B cell (primary cell): ENCODE measurements at regions not wholly inside any gene's neighbourhood (a gene's known extent, or its start where the extent isn't known, plus 50 kb on each side); places are given as distances from the start of the nearest gene placed in this dataset.

ENCODE experiments used
- ATAC-seq: fragments of 200-7000 bp; cut with Tn5 transposase; one replicate; pipeline ENCODE4 v1.10.0; 2021; ENCODE audit warnings: low read depth, mild to moderate bottlenecking, moderate number of reproducible peaks, moderate library complexity
- CTCF ChIA-PET: fragments of 350-600 bp; sonication (Branson Sonifier 250); formaldehyde crosslinking; loops from one replicate; lab custom pipeline; 2021; ENCODE audit warnings: antibody characterized with exemption, inconsistent platforms; lab: Charles Lee
- POLR2A ChIA-PET: fragments of 350-600 bp; sonication (Branson Sonifier 250); formaldehyde crosslinking; loops from one replicate; lab custom pipeline; 2021; ENCODE audit warnings: antibody characterized with exemption; lab: Charles Lee
- DNase-seq: peaks from one replicate; pipeline ENCODE4 v3.0.0; 2013
- H2AFZ ChIP-seq: 2 replicates; pipeline ENCODE4 v1.6.1; 2012; ENCODE audit warnings: mild to moderate bottlenecking, low read depth, low read length; ENCODE audit not compliant: insufficient read depth, poor library complexity, severe bottlenecking
- H3K27ac ChIP-seq, 2 donors: 1 replicate in 1 of 2; 2 replicates in 1 of 2; pipeline ENCODE4 v1.5.1; 2012 to 2013; ENCODE audit warnings: low read length in 2 of 2, mild to moderate bottlenecking in 2 of 2, moderate library complexity in 1 of 2
- H3K27me3 ChIP-seq, 4 experiments: fragments of 200-600 bp in 1 of 4; sonication (generic) in 1 of 4; replicated peaks in 1 of 4; 1 replicate in 2 of 4; 2 replicates in 2 of 4; pipeline versions ENCODE4 v1.6.1 to v1.7.0; 2013 to 2016; ENCODE audit warnings: low read length in 3 of 4, mild to moderate bottlenecking in 2 of 4, mixed read lengths in 1 of 4, moderate library complexity in 1 of 4; ENCODE audit not compliant: insufficient read depth in 4 of 4, control insufficient read depth in 3 of 4; ENCODE audit errors: control extremely low read depth in 1 of 4
- H3K36me3 ChIP-seq, 2 experiments: replicated peaks in 1 of 2; 1 replicate in 1 of 2; 2 replicates in 1 of 2; pipeline versions ENCODE4 v1.6.1 to v1.7.1; 2013; ENCODE audit warnings: low read length in 1 of 2; ENCODE audit not compliant: insufficient read depth in 2 of 2, control insufficient read depth in 1 of 2; ENCODE audit errors: control extremely low read depth in 1 of 2, extremely low read depth in 1 of 2
- H3K4me1 ChIP-seq, 2 donors: fragments of 200-600 bp in 1 of 2; sonication (generic) in 1 of 2; 1 replicate in 1 of 2; 2 replicates in 1 of 2; pipeline versions ENCODE4 v1.5.1 to v1.6.1; 2013 to 2017; ENCODE audit warnings: low read length in 2 of 2; ENCODE audit not compliant: control insufficient read depth in 2 of 2, insufficient read depth in 2 of 2
- H3K4me2 ChIP-seq: replicated peaks from 2 replicates; pipeline ENCODE3; 2012; ENCODE audit warnings: mild to moderate bottlenecking, low read depth, low read length; ENCODE audit not compliant: poor library complexity, severe bottlenecking
- H3K4me3 ChIP-seq, 5 experiments: fragments of 200-600 bp in 1 of 5; sonication (generic) in 1 of 5; 1 replicate in 3 of 5; 2 replicates in 2 of 5; pipeline versions ENCODE4 v1.5.1 to v1.7.0; 2011 to 2016; ENCODE audit warnings: low read length in 4 of 5, mild to moderate bottlenecking in 4 of 5, low read depth in 2 of 5, control low read depth in 1 of 5, moderate library complexity in 1 of 5; ENCODE audit not compliant: insufficient read depth in 1 of 5; ENCODE audit errors: control extremely low read depth in 1 of 5, extremely low read depth in 1 of 5
- H3K79me2 ChIP-seq: fragments of 200-600 bp; sonication (generic); one replicate; pipeline ENCODE4 v1.6.0; 2016; ENCODE audit warnings: low read length; ENCODE audit not compliant: control insufficient read depth, insufficient read depth
- H3K9ac ChIP-seq: fragments of 200-600 bp; sonication (generic); 2 replicates; pipeline ENCODE4 v1.6.1; 2017; ENCODE audit warnings: mild to moderate bottlenecking, low read length, moderate library complexity
- H3K9me3 ChIP-seq, 3 donors: one replicate each; pipeline versions ENCODE4 v1.6.1 to v1.7.1; 2013; ENCODE audit warnings: low read length in 2 of 3; ENCODE audit not compliant: control insufficient read depth in 2 of 3, insufficient read depth in 1 of 3; ENCODE audit errors: control extremely low read depth in 1 of 3
- H4K20me1 ChIP-seq: 2 replicates; pipeline ENCODE4 v1.6.0; 2012; ENCODE audit warnings: mild to moderate bottlenecking, low read length; ENCODE audit not compliant: insufficient read depth, control insufficient read depth, poor library complexity, severe bottlenecking
- H3K27ac Mint-ChIP-seq: one replicate; pipeline ENCODE4 v1.8.0; 2021; ENCODE audit warnings: mixed read lengths
- H3K27me3 Mint-ChIP-seq: one replicate; pipeline ENCODE4 v1.8.0; 2021; ENCODE audit warnings: mixed read lengths
- H3K4me1 Mint-ChIP-seq: one replicate; pipeline ENCODE4 v1.8.0; 2021; ENCODE audit warnings: mixed read lengths
- H3K4me3 Mint-ChIP-seq: one replicate; pipeline ENCODE4 v1.8.0; 2021; ENCODE audit warnings: mixed read lengths
- H3K9me3 Mint-ChIP-seq: one replicate; pipeline ENCODE4 v1.8.0; 2022; ENCODE audit warnings: mixed read lengths; ENCODE audit not compliant: insufficient read depth
- EZH2 ChIP-seq: IDR thresholded peaks from 2 replicates; pipeline ENCODE4 v1.6.1; 2012; ENCODE audit warnings: borderline replicate concordance, low read depth, mild to moderate bottlenecking, moderate library complexity, low read length; ENCODE audit not compliant: insufficient read depth, poor library complexity, severe bottlenecking
- WGBS: methylation state at CpG from one replicate; pipeline ENCODE4 v1.1.5; 2013; ENCODE audit warnings: missing lambda C conversion rate; ENCODE audit not compliant: insufficient coverage; 5-methylcytosine and 5-hydroxymethylcytosine counted together
- intact Hi-C: fragments of 100-400 bp; cut with micrococcal nuclease; formaldehyde crosslinking; loops from one replicate; pipeline ENCODE4 v1.10.0; 2022
- TF ChIP-seq, protein P1 (sequence below): fragments of 200-600 bp; IDR thresholded peaks from one replicate; pipeline ENCODE4 v1.8.0; 2022; ENCODE audit warnings: antibody characterized with exemption, mild to moderate bottlenecking

DNA sequence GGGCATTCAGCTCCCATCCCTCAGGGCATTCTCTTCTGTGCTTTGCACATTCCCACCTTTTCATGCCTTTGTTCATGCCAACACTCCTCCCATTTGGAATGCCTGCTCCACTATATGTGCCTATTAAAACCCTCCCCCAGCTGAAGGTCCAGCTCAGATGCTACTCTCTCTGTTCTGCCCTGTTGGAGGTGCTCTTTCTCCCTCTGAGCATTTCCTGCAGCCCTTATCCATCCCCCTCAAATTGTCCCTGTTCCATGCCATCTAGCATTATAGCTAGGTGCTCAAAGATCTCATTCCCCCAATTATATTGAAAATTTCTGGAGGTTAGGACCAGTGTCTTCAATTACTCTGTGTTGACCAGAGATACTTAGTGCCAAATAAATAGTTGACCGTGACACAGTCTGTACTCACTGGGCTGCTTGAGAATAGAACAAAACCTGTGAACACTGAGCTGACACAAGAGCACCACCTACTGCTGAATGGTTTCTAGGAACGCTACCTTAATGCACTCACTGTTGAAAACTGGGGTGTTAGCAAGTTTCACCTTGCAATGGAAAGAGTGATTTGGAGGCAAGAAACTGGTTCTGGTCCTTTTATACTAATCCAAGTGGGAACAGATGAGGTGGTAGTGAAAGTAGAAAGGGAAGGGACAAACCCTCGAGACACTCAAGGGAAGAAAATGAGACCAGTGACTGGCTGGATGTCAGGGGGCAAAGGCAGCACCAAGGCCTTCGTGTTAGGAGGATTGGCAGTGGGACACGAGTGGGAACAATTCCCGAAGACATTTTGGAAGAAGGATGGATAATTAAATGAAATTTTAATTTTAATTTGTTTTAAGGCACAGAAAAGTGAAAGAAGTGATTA lies 289.8 kb upstream of the ROPN1 start:
- Mint-ChIP-seq H3K4me1 (no peaks in the 10 kb centered on the region), H3K9me3 (no peaks in the 10 kb centered on the region), H3K27me3 (peaks cover 7% of the 10 kb centered on the region), H3K4me3 (no peak overlapping the region), H3K27ac (no peak overlapping the region)
- H3K4me2 ChIP-seq: no peak overlapping the region
- WGBS: 74% methylated on average over 5 of the region's 6 CpGs
- H4K20me1 ChIP-seq: no peaks in the 10 kb centered on the region
- no peak overlapping the region for H3K27ac ChIP-seq
- CTCF ChIA-PET: no interaction called here
- H3K79me2 ChIP-seq: no peaks in the 10 kb centered on the region
- DNase-seq: no peak
- intact Hi-C loops: no loop called here
- no peaks in the 10 kb centered on the region for H3K9me3 ChIP-seq
- POLR2A ChIA-PET: no interaction called here
- H3K4me3 ChIP-seq: no peak overlapping the region
- H3K36me3 ChIP-seq: no peaks in the 10 kb centered on the region
- ATAC-seq: no peak
- H3K4me1 ChIP-seq: no peaks in the 10 kb centered on the region
- no peak overlapping the region for H2AFZ ChIP-seq
- TF ChIP-seq EZH2: no peak
- TF ChIP-seq, protein P1, sequence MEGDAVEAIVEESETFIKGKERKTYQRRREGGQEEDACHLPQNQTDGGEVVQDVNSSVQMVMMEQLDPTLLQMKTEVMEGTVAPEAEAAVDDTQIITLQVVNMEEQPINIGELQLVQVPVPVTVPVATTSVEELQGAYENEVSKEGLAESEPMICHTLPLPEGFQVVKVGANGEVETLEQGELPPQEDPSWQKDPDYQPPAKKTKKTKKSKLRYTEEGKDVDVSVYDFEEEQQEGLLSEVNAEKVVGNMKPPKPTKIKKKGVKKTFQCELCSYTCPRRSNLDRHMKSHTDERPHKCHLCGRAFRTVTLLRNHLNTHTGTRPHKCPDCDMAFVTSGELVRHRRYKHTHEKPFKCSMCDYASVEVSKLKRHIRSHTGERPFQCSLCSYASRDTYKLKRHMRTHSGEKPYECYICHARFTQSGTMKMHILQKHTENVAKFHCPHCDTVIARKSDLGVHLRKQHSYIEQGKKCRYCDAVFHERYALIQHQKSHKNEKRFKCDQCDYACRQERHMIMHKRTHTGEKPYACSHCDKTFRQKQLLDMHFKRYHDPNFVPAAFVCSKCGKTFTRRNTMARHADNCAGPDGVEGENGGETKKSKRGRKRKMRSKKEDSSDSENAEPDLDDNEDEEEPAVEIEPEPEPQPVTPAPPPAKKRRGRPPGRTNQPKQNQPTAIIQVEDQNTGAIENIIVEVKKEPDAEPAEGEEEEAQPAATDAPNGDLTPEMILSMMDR: no peak
- H3K9ac ChIP-seq: no peak overlapping the region
- peaks cover 0 to 3% (median 0%) of the 10 kb centered on the region in 4 experiments for H3K27me3 ChIP-seq
